WERI-Rb-1 (cell line): ENCODE measurements at regions not wholly inside any gene's neighbourhood (a gene's known extent, or its start where the extent isn't known, plus 50 kb on each side); places are given as distances from the start of the nearest gene placed in this dataset.

Experiments
- DNase-seq: peaks from one replicate; pipeline ENCODE4 v3.0.0-alpha.2; 2020
- H3K27ac ChIP-seq: fragments of 250-450 bp; sonication (Bioruptor Pico); 2 replicates; pipeline ENCODE4 v1.5.1; 2020; ENCODE audit warnings: mild to moderate bottlenecking, moderate library complexity
- H3K27me3 ChIP-seq: fragments of 250-450 bp; sonication (Bioruptor Pico); 2 replicates; pipeline ENCODE4 v1.5.1; 2021; ENCODE audit warnings: mild to moderate bottlenecking, low read depth, moderate library complexity; ENCODE audit not compliant: insufficient read depth, severe bottlenecking
- H3K36me3 ChIP-seq: fragments of 250-450 bp; sonication (Bioruptor Pico); 2 replicates; pipeline ENCODE4 v1.5.1; 2020; ENCODE audit warnings: mild to moderate bottlenecking, moderate library complexity
- H3K4me3 ChIP-seq: 2 replicates; pipeline ENCODE4 v1.5.1; 2011; ENCODE audit warnings: low read depth, mild to moderate bottlenecking, control low read depth, low read length
- H3K9me3 ChIP-seq: fragments of 250-450 bp; sonication (Bioruptor Pico); 2 replicates; pipeline ENCODE4 v1.5.1; 2021; ENCODE audit warnings: mild to moderate bottlenecking, moderate library complexity; ENCODE audit not compliant: severe bottlenecking
- TF ChIP-seq, protein P1 (sequence below): IDR thresholded peaks from 2 replicates; pipeline ENCODE4 v1.5.1; 2011; ENCODE audit warnings: low read depth, mild to moderate bottlenecking, control low read depth, inconsistent platforms, low read length

DNA sequence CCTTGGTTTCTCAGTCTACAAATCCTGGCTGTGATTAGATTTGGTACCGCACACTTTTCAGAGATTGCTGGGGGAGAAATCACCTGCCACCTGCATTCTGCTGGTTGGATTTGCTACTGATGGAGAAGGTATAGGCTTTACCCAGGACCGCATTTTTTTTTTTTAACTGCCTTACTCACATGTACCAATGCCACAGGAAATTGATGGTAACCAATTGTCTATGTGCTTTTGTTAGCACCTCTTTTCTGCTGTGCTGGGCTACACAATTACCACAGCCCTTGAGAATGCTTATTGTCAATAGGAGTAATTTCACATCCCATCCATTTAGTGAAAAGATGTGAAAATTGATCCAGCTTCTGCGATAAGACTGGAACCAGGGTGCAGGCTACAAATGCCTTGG lies 74.4 kb upstream of the TANC2 start:
- no peak for DNase-seq
- Histone ChIP-seq H3K27ac (no peak overlapping the region), H3K27me3 (no peaks in the 10 kb centered on the region), H3K9me3 (peaks cover 3% of the 10 kb centered on the region), H3K36me3 (no peaks in the 10 kb centered on the region), H3K4me3 (no peak overlapping the region)
- TF ChIP-seq, protein P1, sequence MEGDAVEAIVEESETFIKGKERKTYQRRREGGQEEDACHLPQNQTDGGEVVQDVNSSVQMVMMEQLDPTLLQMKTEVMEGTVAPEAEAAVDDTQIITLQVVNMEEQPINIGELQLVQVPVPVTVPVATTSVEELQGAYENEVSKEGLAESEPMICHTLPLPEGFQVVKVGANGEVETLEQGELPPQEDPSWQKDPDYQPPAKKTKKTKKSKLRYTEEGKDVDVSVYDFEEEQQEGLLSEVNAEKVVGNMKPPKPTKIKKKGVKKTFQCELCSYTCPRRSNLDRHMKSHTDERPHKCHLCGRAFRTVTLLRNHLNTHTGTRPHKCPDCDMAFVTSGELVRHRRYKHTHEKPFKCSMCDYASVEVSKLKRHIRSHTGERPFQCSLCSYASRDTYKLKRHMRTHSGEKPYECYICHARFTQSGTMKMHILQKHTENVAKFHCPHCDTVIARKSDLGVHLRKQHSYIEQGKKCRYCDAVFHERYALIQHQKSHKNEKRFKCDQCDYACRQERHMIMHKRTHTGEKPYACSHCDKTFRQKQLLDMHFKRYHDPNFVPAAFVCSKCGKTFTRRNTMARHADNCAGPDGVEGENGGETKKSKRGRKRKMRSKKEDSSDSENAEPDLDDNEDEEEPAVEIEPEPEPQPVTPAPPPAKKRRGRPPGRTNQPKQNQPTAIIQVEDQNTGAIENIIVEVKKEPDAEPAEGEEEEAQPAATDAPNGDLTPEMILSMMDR = no peak

DNA sequence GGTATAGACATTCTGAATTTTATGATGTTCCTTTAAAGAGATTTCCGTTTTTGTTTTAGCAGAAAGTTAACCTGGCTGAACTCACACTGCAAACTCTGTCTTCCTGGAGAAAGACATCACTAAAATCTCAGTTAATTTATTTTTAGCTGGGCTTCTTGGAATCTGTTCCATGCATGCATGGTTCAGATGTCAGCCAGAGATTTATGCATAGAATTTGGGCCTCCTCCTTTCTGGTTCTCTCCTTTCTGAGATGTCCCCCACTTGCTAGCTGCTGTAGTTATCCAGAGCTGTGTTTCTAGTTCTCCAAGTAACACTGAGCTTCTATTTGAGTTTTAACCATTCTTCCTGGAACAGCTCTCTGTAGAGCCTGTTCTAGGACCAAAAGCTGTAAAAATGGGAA lies 77.3 kb upstream of the TANC2 start:
- no peak overlapping the region for H3K27ac ChIP-seq
- TF ChIP-seq, protein P1 = no peak
- H3K4me3 ChIP-seq = no peak overlapping the region
- peaks cover 3% of the 10 kb centered on the region for H3K9me3 ChIP-seq
- no peaks in the 10 kb centered on the region for H3K27me3 ChIP-seq
- H3K36me3 ChIP-seq = no peaks in the 10 kb centered on the region
- no peak for DNase-seq

DNA sequence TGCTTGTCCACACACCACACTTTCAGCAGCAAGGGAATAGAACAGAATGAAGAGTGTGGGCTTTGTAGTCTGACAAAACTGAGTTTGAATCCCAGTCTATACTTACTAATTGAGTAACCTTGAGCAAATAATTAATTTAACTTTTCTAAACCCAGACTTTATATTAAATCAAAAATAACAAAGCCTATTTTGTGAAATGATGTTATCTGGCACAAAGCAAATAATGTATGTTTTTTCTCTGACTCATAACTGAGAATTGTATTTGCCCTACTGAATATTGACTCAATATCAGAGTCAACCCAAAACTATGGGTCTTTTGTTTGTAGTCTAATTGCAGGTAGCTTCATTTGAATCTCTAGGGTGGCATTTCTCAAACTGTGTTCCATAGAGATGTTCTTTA lies 77.9 kb upstream of the TANC2 start:
- TF ChIP-seq, protein P1 = no peak
- no peak overlapping the region for H3K27ac ChIP-seq

DNA sequence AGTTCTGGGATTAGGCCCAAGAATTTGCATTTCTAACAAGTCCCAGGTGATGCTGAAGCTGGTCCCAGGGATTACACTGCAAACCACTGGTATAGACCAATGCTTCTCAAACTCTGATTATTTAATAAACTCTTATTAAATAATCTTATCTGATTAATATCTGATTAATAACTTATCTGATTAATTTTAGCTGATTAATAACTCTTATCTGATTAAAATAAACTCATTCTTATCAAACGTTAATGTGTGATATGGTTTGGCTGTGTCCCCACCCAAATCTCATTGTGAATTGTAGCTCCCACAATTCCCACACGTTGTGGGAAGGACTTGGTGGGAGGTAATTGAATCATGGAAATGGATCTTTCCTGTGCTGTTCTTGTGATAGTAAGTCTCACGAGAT lies 78.6 kb upstream of the TANC2 start:
- Histone ChIP-seq H3K9me3 (no peaks in the 10 kb centered on the region), H3K27ac (no peak overlapping the region), H3K27me3 (no peaks in the 10 kb centered on the region), H3K36me3 (no peaks in the 10 kb centered on the region), H3K4me3 (no peak overlapping the region)
- TF ChIP-seq, protein P1 = no peak
- no peak for DNase-seq

More for the DNA sequence above, 77.9 kb upstream of the TANC2 start:
- Histone ChIP-seq H3K36me3 (no peaks in the 10 kb centered on the region), H3K4me3 (no peak overlapping the region), H3K27me3 (no peaks in the 10 kb centered on the region), H3K9me3 (peaks cover 3% of the 10 kb centered on the region)
- DNase-seq = no peak

DNA sequence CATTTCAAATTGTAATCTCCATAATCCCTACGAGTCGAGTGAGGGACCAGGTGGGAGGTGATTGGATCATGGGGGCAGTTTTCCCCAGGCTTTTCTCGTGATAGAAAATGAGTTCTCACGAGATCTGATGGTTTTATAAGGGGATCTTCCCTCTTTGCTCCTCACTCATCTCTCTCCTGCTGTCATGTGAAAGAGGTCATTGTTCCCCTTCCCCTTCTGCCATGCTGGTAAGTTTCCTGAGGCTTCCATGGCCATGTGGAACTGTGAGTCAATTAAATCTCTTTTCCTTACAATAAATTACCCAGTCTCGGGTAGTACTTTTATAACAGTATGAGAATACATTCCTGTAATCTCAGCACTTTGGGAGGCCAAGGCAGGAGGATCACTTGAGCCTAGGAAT lies 76.7 kb upstream of the MARCHF10 start:
- TF ChIP-seq, protein P1 = no peak
- H3K27ac ChIP-seq = no peak overlapping the region
- no peaks in the 10 kb centered on the region for H3K9me3 ChIP-seq
- DNase-seq = no peak
- H3K4me3 ChIP-seq = no peak overlapping the region
- no peaks in the 10 kb centered on the region for H3K36me3 ChIP-seq
- no peaks in the 10 kb centered on the region for H3K27me3 ChIP-seq

DNA sequence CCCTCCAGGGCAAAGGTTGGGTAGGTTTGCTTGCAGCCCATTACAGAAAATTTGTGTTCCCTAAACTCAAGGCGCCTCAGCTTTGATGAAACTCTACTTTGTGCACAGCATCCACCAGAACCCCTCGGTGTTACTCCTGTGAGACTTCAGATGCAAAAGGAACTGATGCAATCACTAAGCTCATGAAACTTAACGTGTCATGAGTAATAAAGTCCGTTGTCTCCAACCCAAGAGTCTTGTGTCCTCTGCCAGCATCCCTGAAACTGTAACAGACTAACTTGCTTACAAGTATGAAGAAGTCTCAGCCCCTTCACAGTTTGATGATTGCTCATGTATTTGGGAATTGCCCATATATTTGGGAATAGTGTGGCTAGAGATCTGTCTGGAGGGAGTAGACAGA lies 74.8 kb upstream of the MARCHF10 start:
- Histone ChIP-seq H3K36me3 (no peaks in the 10 kb centered on the region), H3K4me3 (no peak overlapping the region), H3K27ac (no peak overlapping the region), H3K9me3 (no peaks in the 10 kb centered on the region), H3K27me3 (no peaks in the 10 kb centered on the region)
- no peak for DNase-seq
- TF ChIP-seq, protein P1 = no peak
